ENCODE measurements at regions not wholly inside any gene's neighbourhood (a gene's known extent, or its start where the extent isn't known, plus 50 kb on each side); places are given as distances from the start of the nearest gene placed in this dataset.

GRCh38 chr18:5768454-5768853 lies 126.9 kb downstream of the TMEM200C start:
- peaks cover 0 to 5% of the 10 kb centered on the region in 2 donors for H3K27me3 ChIP-seq (ENCODE audit: control insufficient read depth in 1 of 2, insufficient read depth in 2 of 2, low read length in 2 of 2)
- H3K27ac ChIP-seq (ENCODE audit: low read length), result no peak overlapping the region
- H3K9ac ChIP-seq (ENCODE audit: low read length in 2 of 2), result no peak overlapping the region
- H3K4me3 ChIP-seq (ENCODE audit: low read length in 2 of 2), result no peak overlapping the region
- peaks cover 9% of the 10 kb centered on the region for H3K4me1 ChIP-seq (ENCODE audit: control insufficient read depth, insufficient read depth, low read length)
- H3K36me3 ChIP-seq (ENCODE audit: control insufficient read depth in 2 of 2, insufficient read depth in 2 of 2, low read length in 2 of 2), result no peaks in the 10 kb centered on the region
- peaks cover 0 to 1% of the 10 kb centered on the region in 2 donors for H3K9me3 ChIP-seq (ENCODE audit: control insufficient read depth in 2 of 2, low read length in 2 of 2)

GRCh38 chr18:5759194-5759593 lies 136.1 kb downstream of the TMEM200C start:
- Histone ChIP-seq H3K9me3 (ENCODE audit: control insufficient read depth in 2 of 2, low read length in 2 of 2) (peaks cover 0 to 4% of the 10 kb centered on the region in 2 donors), H3K36me3 (ENCODE audit: control insufficient read depth in 2 of 2, insufficient read depth in 2 of 2, low read length in 2 of 2) (no peaks in the 10 kb centered on the region), H3K4me1 (ENCODE audit: control insufficient read depth, insufficient read depth, low read length) (no peaks in the 10 kb centered on the region), H3K27ac (ENCODE audit: low read length) (no peak overlapping the region), H3K4me3 (ENCODE audit: low read length in 2 of 2) (no peak overlapping the region), H3K27me3 (ENCODE audit: control insufficient read depth in 1 of 2, insufficient read depth in 2 of 2, low read length in 2 of 2) (peaks cover 0 to 4% of the 10 kb centered on the region in 2 donors), H3K9ac (ENCODE audit: low read length in 2 of 2) (no peak overlapping the region)

DNA sequence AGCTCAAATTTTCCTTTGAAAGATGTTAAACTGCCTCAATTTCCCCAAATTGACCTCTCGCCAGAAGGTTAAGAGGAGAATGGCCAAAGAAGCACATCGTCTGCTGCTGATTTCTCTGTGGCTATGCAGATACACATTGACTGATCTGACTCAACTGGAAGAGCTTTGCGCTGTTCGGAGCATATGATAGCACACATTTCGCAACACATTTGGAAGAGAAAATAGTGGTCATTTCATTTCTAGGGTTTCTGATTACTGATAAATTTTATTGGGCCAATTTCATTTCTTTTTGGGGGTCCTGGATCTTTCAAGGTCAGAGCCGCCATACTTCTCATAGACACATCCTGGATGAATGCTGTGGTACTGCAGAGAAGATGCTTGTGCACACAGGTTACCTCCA lies 138.5 kb downstream of the TMEM200C start:
- no peak overlapping the region for H3K4me3 ChIP-seq (ENCODE audit: low read length in 2 of 2)
- H3K9ac ChIP-seq (ENCODE audit: low read length in 2 of 2), result no peak overlapping the region
- H3K27ac ChIP-seq (ENCODE audit: low read length), result no peak overlapping the region
- H3K27me3 ChIP-seq (ENCODE audit: control insufficient read depth in 1 of 2, insufficient read depth in 2 of 2, low read length in 2 of 2), result peaks cover 3 to 4% of the 10 kb centered on the region in 2 donors
- H3K9me3 ChIP-seq (ENCODE audit: control insufficient read depth in 2 of 2, low read length in 2 of 2), result peaks cover 0 to 2% of the 10 kb centered on the region in 2 donors
- H3K4me1 ChIP-seq (ENCODE audit: control insufficient read depth, insufficient read depth, low read length), result no peaks in the 10 kb centered on the region
- H3K36me3 ChIP-seq (ENCODE audit: control insufficient read depth in 2 of 2, insufficient read depth in 2 of 2, low read length in 2 of 2), result no peaks in the 10 kb centered on the region

- no peaks in the 10 kb centered on the region for H3K4me1 ChIP-seq (ENCODE audit: control insufficient read depth, insufficient read depth, low read length)
- H3K9ac ChIP-seq (ENCODE audit: low read length in 2 of 2), result no peak overlapping the region
- H3K27me3 ChIP-seq (ENCODE audit: control insufficient read depth in 1 of 2, insufficient read depth in 2 of 2, low read length in 2 of 2), result peaks cover 0 to 3% of the 10 kb centered on the region in 2 donors
- H3K36me3 ChIP-seq (ENCODE audit: control insufficient read depth in 2 of 2, insufficient read depth in 2 of 2, low read length in 2 of 2), result no peaks in the 10 kb centered on the region
- H3K9me3 ChIP-seq (ENCODE audit: control insufficient read depth in 2 of 2, low read length in 2 of 2), result no peaks in the 10 kb centered on the region
- no peak overlapping the region for H3K4me3 ChIP-seq (ENCODE audit: low read length in 2 of 2)
- no peak overlapping the region for H3K27ac ChIP-seq (ENCODE audit: low read length)
These were observed 147.6 kb downstream of the TMEM200C start for GRCh38 chr18:5747678-5748077.

DNA sequence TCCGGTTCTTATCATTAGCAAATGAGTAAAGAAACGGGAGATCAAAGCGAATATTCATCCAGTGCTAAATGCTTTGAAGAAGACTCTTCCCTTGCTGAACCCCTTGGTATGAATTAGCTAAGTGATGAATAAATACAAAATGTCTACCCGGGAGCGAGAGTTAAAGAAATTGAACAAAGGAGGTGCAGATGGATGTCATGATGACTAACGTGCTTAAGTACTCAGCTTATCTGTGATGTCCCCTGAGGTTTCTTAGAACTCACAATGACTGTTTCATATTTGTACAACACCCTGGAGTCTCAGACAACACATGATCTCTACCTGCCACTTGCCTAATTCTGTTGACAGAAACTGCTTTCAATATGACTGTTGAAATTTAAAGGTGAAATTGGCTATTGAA lies 148.5 kb downstream of the TMEM200C start:
- no peak overlapping the region for H3K4me3 ChIP-seq (ENCODE audit: low read length in 2 of 2)
- H3K9ac ChIP-seq (ENCODE audit: low read length in 2 of 2), result no peak overlapping the region
- no peaks in the 10 kb centered on the region for H3K36me3 ChIP-seq (ENCODE audit: control insufficient read depth in 2 of 2, insufficient read depth in 2 of 2, low read length in 2 of 2)
- H3K9me3 ChIP-seq (ENCODE audit: control insufficient read depth in 2 of 2, low read length in 2 of 2), result no peaks in the 10 kb centered on the region
- H3K27ac ChIP-seq (ENCODE audit: low read length), result no peak overlapping the region
- H3K4me1 ChIP-seq (ENCODE audit: control insufficient read depth, insufficient read depth, low read length), result no peaks in the 10 kb centered on the region
- H3K27me3 ChIP-seq (ENCODE audit: control insufficient read depth in 1 of 2, insufficient read depth in 2 of 2, low read length in 2 of 2), result peaks cover 0 to under 1% of the 10 kb centered on the region in 2 donors

DNA sequence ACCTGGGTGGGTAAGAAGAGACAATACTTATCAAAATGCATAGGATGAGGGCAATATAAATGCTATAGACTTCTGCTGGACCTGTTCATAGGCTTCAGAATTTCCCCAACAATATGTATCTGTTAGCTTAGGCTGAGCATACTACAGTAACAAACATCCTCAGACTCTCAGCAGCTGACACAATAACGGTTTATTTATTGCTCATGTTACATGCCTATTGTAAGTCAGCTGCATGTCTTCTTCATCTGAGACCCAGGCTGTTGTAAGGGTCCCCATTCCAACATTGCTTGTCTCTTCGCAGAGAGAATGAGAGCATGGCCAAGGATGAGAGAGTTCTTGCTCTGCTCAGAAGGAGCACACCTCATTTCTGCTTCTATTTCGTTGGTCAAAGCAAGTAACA lies 150.7 kb downstream of the TMEM200C start:
- Histone ChIP-seq H3K27ac (ENCODE audit: low read length) (no peak overlapping the region), H3K9ac (ENCODE audit: low read length in 2 of 2) (no peak overlapping the region), H3K9me3 (ENCODE audit: control insufficient read depth in 2 of 2, low read length in 2 of 2) (no peaks in the 10 kb centered on the region), H3K27me3 (ENCODE audit: control insufficient read depth in 1 of 2, insufficient read depth in 2 of 2, low read length in 2 of 2) (no peaks in the 10 kb centered on the region), H3K36me3 (ENCODE audit: control insufficient read depth in 2 of 2, insufficient read depth in 2 of 2, low read length in 2 of 2) (no peaks in the 10 kb centered on the region), H3K4me3 (ENCODE audit: low read length in 2 of 2) (no peak overlapping the region), H3K4me1 (ENCODE audit: control insufficient read depth, insufficient read depth, low read length) (no peaks in the 10 kb centered on the region)

- Histone ChIP-seq H3K27me3 (ENCODE audit: control insufficient read depth in 1 of 2, insufficient read depth in 2 of 2, low read length in 2 of 2) (no peaks in the 10 kb centered on the region), H3K27ac (ENCODE audit: low read length) (no peak overlapping the region)
These were observed 156.8 kb downstream of the TMEM200C start for GRCh38 chr18:5738526-5738925.

DNA sequence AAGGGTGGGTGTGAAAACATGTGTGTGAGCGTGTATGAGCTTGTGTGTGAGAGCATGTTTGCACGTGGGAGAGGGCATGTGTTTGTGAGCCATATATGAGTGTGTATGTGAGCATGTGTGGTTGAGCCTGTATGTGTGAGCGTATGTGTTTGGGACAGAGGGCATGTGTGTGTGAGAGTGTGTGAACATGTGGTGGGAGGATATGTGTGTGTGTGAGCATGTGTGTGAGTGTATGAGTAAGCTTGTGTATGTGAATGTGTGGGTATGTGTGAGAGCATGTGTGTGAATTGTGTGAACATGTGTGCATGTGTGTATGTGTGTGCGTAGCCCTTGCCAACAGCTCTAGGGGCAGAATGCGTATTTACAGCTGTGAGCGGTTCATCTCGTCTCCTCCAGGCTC lies 163.0 kb downstream of the TMEM200C start:
- H3K27me3 ChIP-seq (ENCODE audit: control insufficient read depth in 1 of 2, insufficient read depth in 2 of 2, low read length in 2 of 2), result peaks cover 0 to 6% of the 10 kb centered on the region in 2 donors
- no peak overlapping the region for H3K4me3 ChIP-seq (ENCODE audit: low read length in 2 of 2)
- no peak overlapping the region for H3K27ac ChIP-seq (ENCODE audit: low read length)
- no peaks in the 10 kb centered on the region for H3K36me3 ChIP-seq (ENCODE audit: control insufficient read depth in 2 of 2, insufficient read depth in 2 of 2, low read length in 2 of 2)
- no peaks in the 10 kb centered on the region for H3K4me1 ChIP-seq (ENCODE audit: control insufficient read depth, insufficient read depth, low read length)
- H3K9me3 ChIP-seq (ENCODE audit: control insufficient read depth in 2 of 2, low read length in 2 of 2), result peaks cover 0 to 5% of the 10 kb centered on the region in 2 donors
- H3K9ac ChIP-seq (ENCODE audit: low read length in 2 of 2), result no peak overlapping the region

More at GRCh38 chr18:5738526-5738925, 156.8 kb downstream of the TMEM200C start:
- no peaks in the 10 kb centered on the region for H3K4me1 ChIP-seq (ENCODE audit: control insufficient read depth, insufficient read depth, low read length)
- H3K4me3 ChIP-seq (ENCODE audit: low read length in 2 of 2), result no peak overlapping the region
- no peaks in the 10 kb centered on the region for H3K9me3 ChIP-seq (ENCODE audit: control insufficient read depth in 2 of 2, low read length in 2 of 2)
- no peaks in the 10 kb centered on the region for H3K36me3 ChIP-seq (ENCODE audit: control insufficient read depth in 2 of 2, insufficient read depth in 2 of 2, low read length in 2 of 2)
- H3K9ac ChIP-seq (ENCODE audit: low read length in 2 of 2), result no peak overlapping the region

- no peak overlapping the region for H3K4me3 ChIP-seq (ENCODE audit: low read length in 2 of 2)
- no peak overlapping the region for H3K9ac ChIP-seq (ENCODE audit: low read length in 2 of 2)
- H3K27ac ChIP-seq (ENCODE audit: low read length), result no peak overlapping the region
- no peaks in the 10 kb centered on the region for H3K4me1 ChIP-seq (ENCODE audit: control insufficient read depth, insufficient read depth, low read length)
- peaks cover 0 to 5% of the 10 kb centered on the region in 2 donors for H3K9me3 ChIP-seq (ENCODE audit: control insufficient read depth in 2 of 2, low read length in 2 of 2)
- H3K36me3 ChIP-seq (ENCODE audit: control insufficient read depth in 2 of 2, insufficient read depth in 2 of 2, low read length in 2 of 2), result no peaks in the 10 kb centered on the region
- peaks cover 0 to 6% of the 10 kb centered on the region in 2 donors for H3K27me3 ChIP-seq (ENCODE audit: control insufficient read depth in 1 of 2, insufficient read depth in 2 of 2, low read length in 2 of 2)
These were observed 165.2 kb downstream of the TMEM200C start for GRCh38 chr18:5729983-5730699.

DNA sequence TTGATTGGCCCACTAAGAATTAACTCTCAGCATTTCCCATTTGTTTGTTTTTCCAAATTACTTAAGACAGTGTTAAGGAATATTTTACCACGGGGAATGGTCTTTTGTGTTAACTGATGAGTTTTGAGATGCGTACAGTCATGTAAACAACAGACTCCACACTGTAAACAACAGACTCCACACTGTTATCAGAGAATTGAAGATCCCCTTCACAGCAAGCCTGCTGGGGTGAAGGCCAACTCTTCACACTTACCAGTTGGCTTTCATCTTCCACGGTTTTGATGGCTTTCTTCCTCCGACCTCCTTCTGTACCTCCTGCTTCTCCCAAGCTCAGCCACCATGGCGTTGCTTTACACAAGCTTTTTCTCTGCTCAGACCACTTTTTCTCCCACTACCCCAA lies 166.8 kb downstream of the TMEM200C start:
- no peaks in the 10 kb centered on the region for H3K36me3 ChIP-seq (ENCODE audit: control insufficient read depth in 2 of 2, insufficient read depth in 2 of 2, low read length in 2 of 2)
- peaks cover 0 to 6% of the 10 kb centered on the region in 2 donors for H3K27me3 ChIP-seq (ENCODE audit: control insufficient read depth in 1 of 2, insufficient read depth in 2 of 2, low read length in 2 of 2)
- H3K9me3 ChIP-seq (ENCODE audit: control insufficient read depth in 2 of 2, low read length in 2 of 2), result peaks cover 0 to 5% of the 10 kb centered on the region in 2 donors
- no peak overlapping the region for H3K9ac ChIP-seq (ENCODE audit: low read length in 2 of 2)
- no peaks in the 10 kb centered on the region for H3K4me1 ChIP-seq (ENCODE audit: control insufficient read depth, insufficient read depth, low read length)
- H3K4me3 ChIP-seq (ENCODE audit: low read length in 2 of 2), result no peak overlapping the region
- no peak overlapping the region for H3K27ac ChIP-seq (ENCODE audit: low read length)

GRCh38 chr18:5726011-5726410 lies 169.3 kb downstream of the TMEM200C start:
- H3K36me3 ChIP-seq (ENCODE audit: control insufficient read depth in 2 of 2, insufficient read depth in 2 of 2, low read length in 2 of 2), result no peaks in the 10 kb centered on the region
- no peak overlapping the region for H3K4me3 ChIP-seq (ENCODE audit: low read length in 2 of 2)
- H3K9ac ChIP-seq (ENCODE audit: low read length in 2 of 2), result no peak overlapping the region
- no peaks in the 10 kb centered on the region for H3K9me3 ChIP-seq (ENCODE audit: control insufficient read depth in 2 of 2, low read length in 2 of 2)
- peaks cover 0 to 2% of the 10 kb centered on the region in 2 donors for H3K27me3 ChIP-seq (ENCODE audit: control insufficient read depth in 1 of 2, insufficient read depth in 2 of 2, low read length in 2 of 2)
- no peaks in the 10 kb centered on the region for H3K4me1 ChIP-seq (ENCODE audit: control insufficient read depth, insufficient read depth, low read length)
- H3K27ac ChIP-seq (ENCODE audit: low read length), result no peak overlapping the region

Measured in stomach smooth muscle (tissue), 2 donors.